HG02973 (cell line): ENCODE measurements at regions not wholly inside any gene's neighbourhood (a gene's known extent, or its start where the extent isn't known, plus 50 kb on each side); places are given as distances from the start of the nearest gene placed in this dataset.

Experiments
- ATAC-seq: cut with Tn5 transposase; IDR thresholded peaks from one replicate; pipeline ENCODE4 v1.9.1; 2021; ENCODE audit warnings: moderate library complexity; ENCODE audit not compliant: unreplicated experiment

GRCh38 chr21:16169102-16169511, 439.3 kb downstream of the USP25 start:
- ATAC-seq, result no peak

- no peak for ATAC-seq
Measured at GRCh38 chr21:16169779-16170178, 440.0 kb downstream of the USP25 start.

GRCh38 chr21:16176570-16176969, 446.8 kb downstream of the USP25 start:
- no peak for ATAC-seq

- no peak for ATAC-seq
Measured at GRCh38 chr21:16177532-16177931, 447.8 kb downstream of the USP25 start.

GRCh38 chr21:16179773-16180172, 450.0 kb downstream of the USP25 start:
- ATAC-seq, result no peak

GRCh38 chr21:16180614-16181013, 450.8 kb downstream of the USP25 start:
- no peak for ATAC-seq

GRCh38 chr21:16181018-16181417, 451.2 kb downstream of the USP25 start:
- no peak for ATAC-seq

- ATAC-seq, result no peak
Measured at GRCh38 chr21:16185766-16186165, 456.0 kb downstream of the USP25 start.

- no peak for ATAC-seq
Measured at GRCh38 chr21:16186742-16187141, 457.0 kb downstream of the USP25 start.

- ATAC-seq, result no peak
Measured at GRCh38 chr21:16187603-16188301, 458.0 kb downstream of the USP25 start.

- no peak for ATAC-seq
Measured at GRCh38 chr21:16192902-16193301, 463.1 kb downstream of the USP25 start.

GRCh38 chr21:16193496-16194094, 463.8 kb downstream of the USP25 start:
- no peak for ATAC-seq

- no peak for ATAC-seq
Measured at GRCh38 chr21:16194095-16194787, 464.5 kb downstream of the USP25 start.

- ATAC-seq, result no peak
Measured at GRCh38 chr21:16194788-16195537, 465.2 kb downstream of the USP25 start.

GRCh38 chr21:16195538-16195910, 465.7 kb downstream of the USP25 start:
- ATAC-seq, result no peak

- no peak for ATAC-seq
Measured at GRCh38 chr21:16196001-16196400, 466.2 kb downstream of the USP25 start.

- no peak for ATAC-seq
Measured at GRCh38 chr21:16198546-16198945, 468.8 kb downstream of the USP25 start.

- no peak for ATAC-seq
Measured at GRCh38 chr21:16199539-16199938, 469.8 kb downstream of the USP25 start.

GRCh38 chr21:16201718-16202117, 471.9 kb downstream of the USP25 start:
- no peak for ATAC-seq

- ATAC-seq, result no peak
Measured at GRCh38 chr21:16205527-16205926, 475.7 kb downstream of the USP25 start.
